NCI-H524 (cell line): ENCODE measurements at regions not wholly inside any gene's neighbourhood (a gene's known extent, or its start where the extent isn't known, plus 50 kb on each side); places are given as distances from the start of the nearest gene placed in this dataset.
"Not testable (repeated sequence)": the region's sequence is repeated elsewhere in the genome, so short reads cannot be mapped to it uniquely, and the experiment has no call there.

Experiments used
- DNase-seq, 2 experiments: peaks; one replicate each; lab custom pipeline; 2025; lab: John Stamatoyannopoulos, UW

DNA sequence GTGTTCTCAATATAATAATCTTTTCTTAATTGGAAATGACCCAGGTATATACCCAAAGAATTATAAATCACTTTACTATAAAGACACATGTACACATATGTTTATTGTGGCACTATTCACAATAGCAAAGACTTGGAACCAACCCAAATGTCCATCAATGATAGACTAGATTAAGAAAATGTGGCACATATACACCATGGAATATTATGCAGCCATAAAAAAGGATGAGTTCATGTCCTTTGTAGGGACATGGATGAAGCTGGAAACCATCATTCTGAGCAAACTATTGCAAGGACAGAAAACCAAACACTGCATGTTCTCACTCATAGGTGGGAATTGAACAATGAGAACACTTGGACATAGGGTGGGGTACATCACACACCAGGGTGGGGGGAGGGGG lies 56.8 kb downstream of the SCGB2B2 start:
- not testable (repeated sequence) for DNase-seq

DNA sequence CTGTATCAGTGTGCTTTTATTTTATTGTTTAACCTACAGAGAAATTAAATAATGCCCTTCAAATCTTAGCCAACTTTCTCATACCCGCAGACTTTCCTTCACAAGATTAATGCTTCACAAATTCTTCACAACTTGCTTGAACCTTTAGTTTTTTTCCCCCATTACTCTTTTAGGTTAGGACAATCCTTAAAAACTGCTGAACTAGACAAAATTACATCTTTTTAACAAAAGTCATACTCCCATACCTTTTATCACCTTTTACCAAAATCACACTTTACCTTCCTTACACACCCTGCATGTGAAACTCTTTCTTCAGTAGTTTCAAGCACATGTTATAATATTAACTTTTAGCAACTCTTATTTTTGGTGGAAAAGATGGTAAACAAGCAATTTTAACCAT lies 58.5 kb downstream of the SCGB2B2 start:
- DNase-seq = no peak

- DNase-seq = not testable (repeated sequence)
Observed at GRCh38 chr19:34617996-34618395, 59.0 kb downstream of the SCGB2B2 start.

GRCh38 chr19:34603003-34603402 lies 74.0 kb downstream of the SCGB2B2 start:
- DNase-seq = no peak

- DNase-seq = no peak
Observed at GRCh38 chr19:34601071-34601470, 75.9 kb downstream of the SCGB2B2 start.

- DNase-seq = no peak
Observed at GRCh38 chr19:34600366-34600765, 76.6 kb downstream of the SCGB2B2 start.

DNA sequence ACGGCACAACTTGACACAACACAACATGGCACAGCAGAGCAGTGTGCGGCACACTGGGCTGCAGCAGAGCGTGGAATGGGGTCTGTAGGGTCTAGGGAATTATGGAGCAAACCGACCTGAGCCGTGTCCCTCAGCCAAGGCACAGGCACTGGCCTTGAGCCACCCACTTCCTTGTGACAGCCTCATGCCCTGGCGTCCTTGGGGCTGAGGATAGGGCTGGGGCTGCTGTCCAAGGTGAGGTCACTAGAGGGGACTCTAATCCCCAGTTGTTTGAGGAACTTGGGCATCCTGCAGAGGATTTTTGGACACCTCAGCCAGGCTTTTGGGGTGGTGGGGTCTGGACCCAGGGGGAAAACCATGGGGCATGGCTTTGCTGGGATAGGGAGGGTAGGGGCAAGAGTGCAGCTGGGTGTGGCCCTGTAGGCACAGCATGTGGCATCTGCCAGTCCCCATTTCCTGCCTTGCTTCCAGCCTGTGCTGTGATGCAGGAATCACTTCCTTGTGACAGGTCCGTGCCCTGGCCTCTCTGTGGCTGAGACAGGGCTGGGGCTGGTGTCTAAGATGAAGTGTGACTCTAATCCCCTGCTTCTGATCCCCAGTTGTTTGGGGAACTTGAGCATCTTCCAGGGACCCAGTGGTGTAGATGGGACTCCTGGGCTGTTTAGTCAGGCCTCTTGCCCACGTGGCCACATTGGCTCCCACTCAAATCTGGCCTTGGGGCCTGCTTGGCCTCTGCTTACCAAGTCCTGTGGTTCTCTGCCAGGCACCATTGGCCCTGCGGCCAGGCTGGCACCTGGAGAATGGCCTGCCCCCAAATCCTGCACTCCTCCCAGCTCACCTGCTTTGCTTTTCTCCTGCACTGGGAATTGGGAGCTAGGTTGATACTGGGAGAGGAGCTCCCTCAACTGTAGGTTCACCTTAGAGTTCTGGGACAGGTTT lies 78.5 kb downstream of the SCGB2B2 start:
- DNase-seq = no peak

- no peak for DNase-seq
Observed at GRCh38 chr19:34597596-34597995, 79.4 kb downstream of the SCGB2B2 start.

DNA sequence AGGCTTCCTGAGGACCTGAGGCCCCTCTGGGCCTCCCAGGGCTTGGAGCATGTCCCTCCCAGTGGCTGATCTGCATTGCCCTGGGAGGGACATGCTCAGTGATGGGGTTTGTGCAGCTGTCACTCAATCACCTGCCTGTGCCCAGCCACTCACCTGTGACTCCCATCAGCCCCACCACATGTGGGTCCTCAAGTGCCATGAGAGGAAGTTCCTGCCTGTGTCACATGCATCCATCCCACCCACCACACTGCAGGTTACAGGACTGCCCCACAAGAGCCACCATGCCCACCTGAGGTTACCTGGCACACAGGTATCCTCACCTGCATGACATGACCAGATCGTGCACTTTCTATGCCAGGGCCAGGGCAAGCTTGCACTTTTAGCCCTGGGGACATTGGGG lies 80.0 kb downstream of the SCGB2B2 start:
- DNase-seq = no peak

DNA sequence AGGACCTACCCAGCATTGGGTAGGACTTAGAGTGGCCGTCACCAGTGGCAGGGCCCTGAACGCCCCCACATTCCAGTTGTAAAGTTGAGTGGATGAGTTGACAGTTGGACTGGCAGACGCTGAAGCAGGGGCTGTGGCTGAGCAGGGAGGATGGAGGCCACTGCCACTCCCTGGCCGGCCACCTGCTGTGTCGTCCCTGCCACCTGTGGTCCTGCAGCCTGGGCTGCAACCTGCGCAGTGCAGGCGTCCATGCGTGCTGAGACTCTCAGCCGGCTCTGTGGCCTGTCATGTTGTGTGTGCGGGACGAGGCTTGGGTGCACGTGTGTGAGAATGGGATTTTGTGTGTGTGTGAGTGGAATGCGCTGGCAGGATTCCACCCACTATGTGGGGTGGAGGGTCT lies 80.8 kb downstream of the SCGB2B2 start:
- peak in 1 of 2 experiments; percentile 3 for DNase-seq

GRCh38 chr19:34595683-34596082 lies 81.3 kb downstream of the SCGB2B2 start:
- no peak for DNase-seq

DNA sequence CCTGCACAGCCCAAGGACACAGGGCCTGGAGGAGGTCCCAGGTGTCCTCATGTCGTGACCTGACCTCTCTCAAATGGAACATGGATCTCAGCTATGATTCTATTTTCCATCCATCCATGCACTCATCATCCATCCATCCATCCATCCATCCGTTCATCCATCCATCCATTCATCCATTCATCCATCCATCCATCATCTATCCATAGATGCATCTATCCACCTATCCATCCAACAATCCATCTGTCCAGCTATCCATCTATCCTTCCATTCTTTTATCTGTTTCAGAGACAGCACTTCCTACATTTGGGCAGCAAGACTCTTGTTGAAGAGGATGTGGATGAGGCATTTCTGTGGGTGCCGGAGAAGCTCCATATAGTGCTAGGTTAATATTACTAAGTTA lies 86.7 kb downstream of the SCGB2B2 start:
- DNase-seq = no peak

- no peak for DNase-seq
Observed at GRCh38 chr19:34589730-34590129, 87.2 kb downstream of the SCGB2B2 start.

GRCh38 chr19:34588846-34589245 lies 88.1 kb downstream of the SCGB2B2 start:
- DNase-seq = no peak

DNA sequence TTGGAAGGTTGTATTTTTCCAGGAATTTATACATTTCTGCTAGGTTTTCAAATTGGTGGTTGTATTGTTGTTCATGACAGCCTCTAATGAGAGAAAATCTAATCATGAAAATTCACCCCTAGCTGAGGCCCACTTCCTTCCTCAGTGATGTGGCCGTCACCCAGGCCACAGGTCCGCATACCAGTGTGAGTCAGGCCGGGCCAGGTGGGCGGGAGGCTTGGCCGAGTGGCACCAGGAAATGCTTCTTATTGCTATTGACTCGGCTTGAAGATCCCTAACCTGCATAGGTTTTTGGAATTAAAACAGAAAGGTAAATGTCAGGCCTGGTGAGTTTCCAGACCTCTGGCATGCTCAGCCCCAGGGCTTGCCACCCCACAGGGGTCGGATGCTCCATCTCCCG lies 88.7 kb downstream of the SCGB2B2 start:
- no peak for DNase-seq

- no peak for DNase-seq
Observed at GRCh38 chr19:34580408-34580807, 96.6 kb downstream of the SCGB2B2 start.

DNA sequence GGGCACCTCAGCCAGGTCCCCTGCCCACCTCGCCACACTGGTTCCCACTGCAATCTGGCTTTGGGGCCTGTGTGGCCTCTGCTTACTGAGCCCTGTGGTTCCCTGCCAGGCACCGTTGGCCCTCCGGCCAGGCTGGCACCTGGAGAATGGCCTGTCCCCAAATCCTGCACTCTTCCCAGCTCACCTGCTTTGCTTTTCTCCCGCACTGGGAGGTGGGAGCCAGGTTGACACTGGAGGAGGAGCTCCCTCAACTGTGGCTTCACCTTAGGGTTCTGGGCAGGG lies 97.0 kb downstream of the SCGB2B2 start:
- DNase-seq = no peak

DNA sequence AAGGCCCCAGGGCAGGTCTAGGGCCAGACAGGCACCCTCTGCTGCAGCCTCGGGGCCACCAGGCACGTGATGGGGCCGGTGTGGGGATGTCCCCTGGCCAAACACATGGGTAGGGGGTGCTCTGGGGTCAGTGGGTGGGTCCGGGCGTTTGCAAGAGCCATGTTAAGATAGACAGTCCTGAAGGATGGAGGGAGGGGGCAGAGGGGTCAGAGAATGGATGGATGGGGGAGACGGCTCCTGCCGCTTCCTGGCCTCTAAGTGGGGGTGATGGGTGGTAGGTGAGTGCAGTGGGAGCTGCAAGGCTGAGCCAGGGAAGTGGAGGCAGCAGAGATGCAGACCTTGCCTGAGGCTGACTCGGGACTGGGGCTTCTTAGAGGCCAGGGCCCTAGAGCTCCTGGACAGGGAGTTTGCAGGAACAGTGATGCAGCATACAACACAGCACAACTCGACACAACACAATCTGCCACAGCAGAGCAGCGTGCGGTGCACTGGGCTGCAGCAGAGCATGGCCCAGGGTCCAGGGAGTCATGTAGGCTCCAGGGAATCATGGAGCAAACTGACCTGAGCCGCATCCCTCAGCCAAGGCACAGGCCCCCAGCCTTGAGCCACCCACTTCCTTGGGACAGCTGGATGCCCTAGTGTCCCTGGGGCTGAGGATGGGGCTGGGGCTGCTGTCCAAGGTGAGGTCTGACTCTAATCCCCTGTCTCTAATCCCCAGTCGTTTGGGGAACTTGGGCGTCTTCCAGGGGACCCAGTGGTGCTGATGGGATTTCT lies 97.5 kb downstream of the SCGB2B2 start:
- DNase-seq = no peak

DNA sequence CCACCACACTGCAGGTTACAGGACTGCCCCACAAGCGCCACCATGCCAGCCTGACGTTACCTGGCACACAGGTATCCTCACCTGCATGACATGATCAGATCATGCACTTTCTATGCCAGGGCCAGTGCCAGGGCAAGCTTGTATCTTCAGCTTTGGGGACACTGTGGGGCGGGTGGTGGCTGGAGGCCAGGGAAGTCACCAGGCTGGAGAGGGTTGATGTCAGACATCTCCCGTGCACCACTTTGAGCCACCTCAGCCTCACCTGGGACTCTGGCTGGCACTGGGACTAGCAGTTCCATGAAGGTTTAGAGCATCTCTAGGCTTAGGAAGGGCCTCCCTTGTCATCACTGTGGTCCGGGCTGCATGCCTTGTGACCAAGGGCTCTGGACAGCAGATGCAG lies 97.2 kb downstream of the WTIP start:
- DNase-seq = no peak

GRCh38 chr19:34578173-34578572 lies 96.6 kb downstream of the WTIP start:
- DNase-seq = no peak

- no peak for DNase-seq
Observed at GRCh38 chr19:34577531-34578101, 96.1 kb downstream of the WTIP start.

GRCh38 chr19:34577056-34577455 lies 95.5 kb downstream of the WTIP start:
- DNase-seq = no peak

DNA sequence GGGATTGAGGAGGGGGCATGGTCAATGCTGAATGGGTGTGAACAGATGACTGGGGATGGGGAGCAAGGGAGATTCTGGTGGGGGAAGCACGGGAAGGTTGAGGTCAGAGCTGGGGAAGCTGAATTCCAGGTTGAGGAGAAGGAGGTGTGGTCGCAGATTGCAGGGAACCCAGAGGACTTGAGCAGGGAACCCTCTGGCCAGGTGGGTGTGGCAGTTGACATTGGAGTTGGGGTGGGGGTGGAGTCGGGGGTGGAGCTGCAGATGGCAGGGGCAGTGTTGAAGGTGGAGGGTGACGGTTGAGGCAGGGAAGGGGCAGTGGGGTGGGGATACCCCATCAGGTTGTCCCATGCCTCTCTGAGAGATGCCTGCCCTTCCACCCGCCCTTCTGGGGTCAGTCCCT lies 94.7 kb downstream of the WTIP start:
- no peak for DNase-seq
